HCT116 (cell line): ENCODE measurements at regions not wholly inside any gene's neighbourhood (a gene's known extent, or its start where the extent isn't known, plus 50 kb on each side); places are given as distances from the start of the nearest gene placed in this dataset.

ENCODE experiments used
- ATAC-seq: fragments of 200-7000 bp; cut with Tn5 transposase; 2 replicates; pipeline ENCODE4 v1.9.1; 2020; ENCODE audit warnings: mild to moderate bottlenecking, moderate library complexity
- BruUV-seq: library from RNA; stranded (reverse); fragments of 400-500 nt; replicated peaks from 2 replicates; lab custom pipeline; 2021; lab: Mats Ljungman, UMichigan
- CTCF ChIA-PET: fragments of 300-600 bp; sonication (Branson Sonifier 250); formaldehyde crosslinking; loops from one replicate; lab custom pipeline; 2021; ENCODE audit warnings: antibody characterized with exemption; lab: Charles Lee
- POLR2A ChIA-PET: fragments of 300-600, 350-600 bp; sonication (Branson Sonifier 250); formaldehyde crosslinking; loops from one replicate; lab custom pipeline; 2021; ENCODE audit warnings: antibody characterized with exemption; lab: Charles Lee
- RAD21 ChIA-PET, 2 experiments: fragments of 300-600 bp; sonication (Branson Sonifier 250); formaldehyde crosslinking; loops; one replicate each; lab custom pipeline; 2023; ENCODE audit warnings: low total read pairs in 2 of 2; ENCODE audit not compliant: uncharacterized antibody in 2 of 2, unreplicated experiment in 2 of 2, low non-redundant PET in 1 of 2; lab: Charles Lee
- DNase-seq: peaks from one replicate; pipeline ENCODE4 v3.0.0-alpha.2; 2010; ENCODE audit warnings: low read depth, low spot score
- H2AFZ ChIP-seq: fragments of 200-600 bp; shearing (Covaris generic), sonication (generic); 2 replicates; pipeline ENCODE4 v1.6.1; 2017; ENCODE audit warnings: low read depth, mixed run types, mixed read lengths, antibody characterized with exemption, low read length; ENCODE audit not compliant: poor library complexity, severe bottlenecking
- H3K27ac ChIP-seq: 2 replicates; pipeline ENCODE4 v1.5.1; 2012; ENCODE audit warnings: low read depth, low read length
- H3K27me3 ChIP-seq: fragments of 200-600 bp; sonication (generic); 2 replicates; pipeline ENCODE4 v1.6.1; 2016; ENCODE audit warnings: mixed run types, low read length, mixed read lengths; ENCODE audit not compliant: insufficient read depth
- H3K36me3 ChIP-seq, 2 experiments: fragments of 200-500 bp in 1 of 2; fragments of 200-600 bp in 1 of 2; sonication (Bioruptor generic) in 1 of 2; sonication (generic) in 1 of 2; 2 replicates each; pipeline versions ENCODE4 v1.5.1 to v1.6.1; 2014 to 2016; ENCODE audit warnings: low read length in 2 of 2, inconsistent platforms in 1 of 2, mixed read lengths in 1 of 2, mixed run types in 1 of 2; ENCODE audit not compliant: insufficient read depth in 2 of 2, control insufficient read depth in 1 of 2
- H3K4me1 ChIP-seq, 2 experiments: fragments of 200-600 bp in 1 of 2; sonication (generic) in 1 of 2; 2 replicates each; pipeline versions ENCODE4 v1.5.1 to v1.6.1; 2012 to 2017; ENCODE audit warnings: low read length in 2 of 2, inconsistent platforms in 1 of 2, mild to moderate bottlenecking in 1 of 2, mixed read lengths in 1 of 2, mixed run types in 1 of 2, moderate library complexity in 1 of 2; ENCODE audit not compliant: insufficient read depth in 2 of 2, control insufficient read depth in 1 of 2
- H3K4me2 ChIP-seq: fragments of 200-600 bp; sonication (generic); 2 replicates; pipeline ENCODE4 v1.6.1; 2017; ENCODE audit warnings: mixed run types, low read length, mixed read lengths
- H3K4me3 ChIP-seq, 2 experiments: fragments of 200-600 bp in 1 of 2; sonication (generic) in 1 of 2; replicated peaks in 1 of 2; 2 replicates each; pipeline ENCODE4 v1.5.1; 2011 to 2016; ENCODE audit warnings: low read length in 2 of 2, control low read depth in 1 of 2, low read depth in 1 of 2, mild to moderate bottlenecking in 1 of 2, mixed read lengths in 1 of 2, mixed run types in 1 of 2
- H3K79me2 ChIP-seq: fragments of 200-600 bp; sonication (generic); 2 replicates; pipeline ENCODE4 v1.6.1; 2017; ENCODE audit warnings: mild to moderate bottlenecking, mixed run types, low read length, moderate library complexity, mixed read lengths; ENCODE audit not compliant: insufficient read depth
- H3K9ac ChIP-seq: fragments of 200-600 bp; sonication (generic); 2 replicates; pipeline ENCODE4 v1.6.1; 2016; ENCODE audit warnings: low read length, mixed read lengths
- H3K9me2 ChIP-seq: fragments of 200-600 bp; sonication (generic), shearing (Covaris generic); 2 replicates; pipeline ENCODE4 v1.6.1; 2017; ENCODE audit warnings: mixed run types, mild to moderate bottlenecking, moderate library complexity; ENCODE audit not compliant: insufficient read depth
- H3K9me3 ChIP-seq, 2 experiments: fragments of 200-500 bp in 1 of 2; fragments of 200-600 bp in 1 of 2; sonication (Bioruptor generic) in 1 of 2; sonication (generic) in 1 of 2; 2 replicates each; pipeline ENCODE4 v1.6.1; 2014 to 2017; ENCODE audit warnings: low read length in 2 of 2, mixed read lengths in 2 of 2, inconsistent platforms in 1 of 2, low read depth in 1 of 2, mild to moderate bottlenecking in 1 of 2, mixed run types in 1 of 2, moderate library complexity in 1 of 2; ENCODE audit not compliant: control insufficient read depth in 1 of 2, insufficient read depth in 1 of 2
- H4K20me1 ChIP-seq: fragments of 200-600 bp; sonication (generic), shearing (Covaris generic); 2 replicates; pipeline ENCODE4 v1.6.1; 2017; ENCODE audit warnings: mixed run types, mild to moderate bottlenecking, moderate library complexity; ENCODE audit not compliant: insufficient read depth
- CEBPB ChIP-seq: IDR thresholded peaks from 2 replicates; pipeline ENCODE4 v1.6.1; 2012; ENCODE audit warnings: low read depth
- CTCF ChIP-seq, 3 experiments: fragments of 200-600 bp in 1 of 3; sonication (generic) in 1 of 3; IDR thresholded peaks in 2 of 3; conservative IDR thresholded peaks in 1 of 3; 2 replicates each; pipeline ENCODE4 v1.5.1; 2012 to 2017; ENCODE audit warnings: low read depth in 2 of 3, low read length in 2 of 3, antibody characterized with exemption in 1 of 3, borderline replicate concordance in 1 of 3, control low read depth in 1 of 3, mild to moderate bottlenecking in 1 of 3, mixed read lengths in 1 of 3, mixed run types in 1 of 3, moderate library complexity in 1 of 3; ENCODE audit not compliant: insufficient read depth in 1 of 3
- EGR1 ChIP-seq: IDR thresholded peaks from 2 replicates; pipeline ENCODE4 v1.6.1; 2012; ENCODE audit warnings: low read depth
- ELF1 ChIP-seq: IDR thresholded peaks from 2 replicates; pipeline ENCODE4 v1.6.1; 2012; ENCODE audit warnings: low read depth, borderline replicate concordance
- EZH2 ChIP-seq: fragments of 200-600 bp; sonication (generic); IDR thresholded peaks from 2 replicates; pipeline ENCODE4 v1.6.1; 2017; ENCODE audit warnings: antibody characterized with exemption, mixed run types
- EZH2phosphoT487 ChIP-seq: fragments of 200-600 bp; IDR thresholded peaks from 2 replicates; pipeline ENCODE4 v1.6.1; 2018; ENCODE audit warnings: antibody characterized with exemption, borderline replicate concordance
- MAX ChIP-seq: IDR thresholded peaks from 2 replicates; pipeline ENCODE4 v1.6.1; 2012
- POLR2A ChIP-seq: IDR thresholded peaks from 2 replicates; pipeline ENCODE4 v1.7.0; 2011; ENCODE audit warnings: borderline replicate concordance; ENCODE audit not compliant: insufficient read depth, insufficient read length; ENCODE audit errors: extremely low read depth
- RAD21 ChIP-seq: IDR thresholded peaks from 2 replicates; pipeline ENCODE4 v1.6.1; 2012; ENCODE audit warnings: low read depth, mild to moderate bottlenecking
- SP1 ChIP-seq: IDR thresholded peaks from 2 replicates; pipeline ENCODE4 v1.6.1; 2012; ENCODE audit warnings: low read depth
- SRF ChIP-seq: IDR thresholded peaks from 2 replicates; pipeline ENCODE4 v1.6.1; 2012; ENCODE audit warnings: low read depth
- TCF7L2 ChIP-seq: IDR thresholded peaks from 2 replicates; pipeline ENCODE4 v1.7.0; 2011; ENCODE audit warnings: borderline replicate concordance, inconsistent platforms; ENCODE audit not compliant: insufficient read depth, insufficient read length; ENCODE audit errors: extremely low read depth
- ZBTB33 ChIP-seq: IDR thresholded peaks from 2 replicates; pipeline ENCODE4 v1.6.1; 2011; ENCODE audit warnings: mild to moderate bottlenecking, low read length, moderate library complexity; ENCODE audit not compliant: insufficient replicate concordance; ENCODE audit errors: extremely low read depth
- ZFX ChIP-seq: fragments of 450-650 bp; IDR thresholded peaks from 2 replicates; pipeline ENCODE4 v1.6.1; 2017
- ZNF274 ChIP-seq: fragments of 200-500 bp; sonication (Bioruptor generic); IDR thresholded peaks from 2 replicates; pipeline ENCODE4 v1.6.1; 2014; ENCODE audit warnings: mild to moderate bottlenecking, low read depth, low read length, inconsistent platforms
- intact Hi-C: fragments of 100-400 bp; cut with micrococcal nuclease; formaldehyde crosslinking; loops from 2 replicates; pipeline ENCODE4 v1.10.0; 2022
- TF ChIP-seq, protein P1 (sequence below): IDR thresholded peaks from 2 replicates; pipeline ENCODE4 v1.6.1; 2012; ENCODE audit warnings: low read depth

DNA sequence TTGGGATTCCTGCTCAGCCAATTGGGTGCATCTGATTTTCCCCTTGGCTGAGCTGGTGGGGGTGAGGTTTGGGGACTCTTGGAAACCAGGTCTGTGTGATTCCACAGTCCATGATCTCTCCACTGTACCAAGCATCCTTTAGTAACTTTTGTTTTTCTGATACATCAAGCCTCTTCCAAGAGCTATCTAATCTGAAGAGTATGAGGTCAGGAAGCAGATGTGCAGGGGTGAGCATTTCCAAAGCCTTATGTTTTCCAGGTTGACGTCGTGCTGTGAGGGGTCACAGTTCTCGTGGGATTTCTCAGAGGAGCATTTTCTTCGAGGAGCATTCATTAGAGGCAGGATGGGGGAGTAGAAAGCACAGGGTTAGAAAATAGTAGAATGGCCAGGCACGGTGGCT, 95.3 kb downstream of the KLF4 start:
- ChIA-PET CTCF (no interaction called here), POLR2A (no interaction called here), RAD21 (no interaction called here)
- DNase-seq (no peak), ATAC-seq (no peak)
- no peaks in the 10 kb centered on the region for H3K36me3 ChIP-seq
- no peaks in the 10 kb centered on the region for H3K79me2 ChIP-seq
- no peaks in the 10 kb centered on the region for H3K27me3 ChIP-seq
- H3K9ac ChIP-seq = no peak overlapping the region
- no peaks in the 10 kb centered on the region for H3K9me3 ChIP-seq
- H3K4me3 ChIP-seq = no peak overlapping the region
- no peak for TF ChIP-seq CEBPB
- TF ChIP-seq ZFX = no peak
- TF ChIP-seq, protein P1, sequence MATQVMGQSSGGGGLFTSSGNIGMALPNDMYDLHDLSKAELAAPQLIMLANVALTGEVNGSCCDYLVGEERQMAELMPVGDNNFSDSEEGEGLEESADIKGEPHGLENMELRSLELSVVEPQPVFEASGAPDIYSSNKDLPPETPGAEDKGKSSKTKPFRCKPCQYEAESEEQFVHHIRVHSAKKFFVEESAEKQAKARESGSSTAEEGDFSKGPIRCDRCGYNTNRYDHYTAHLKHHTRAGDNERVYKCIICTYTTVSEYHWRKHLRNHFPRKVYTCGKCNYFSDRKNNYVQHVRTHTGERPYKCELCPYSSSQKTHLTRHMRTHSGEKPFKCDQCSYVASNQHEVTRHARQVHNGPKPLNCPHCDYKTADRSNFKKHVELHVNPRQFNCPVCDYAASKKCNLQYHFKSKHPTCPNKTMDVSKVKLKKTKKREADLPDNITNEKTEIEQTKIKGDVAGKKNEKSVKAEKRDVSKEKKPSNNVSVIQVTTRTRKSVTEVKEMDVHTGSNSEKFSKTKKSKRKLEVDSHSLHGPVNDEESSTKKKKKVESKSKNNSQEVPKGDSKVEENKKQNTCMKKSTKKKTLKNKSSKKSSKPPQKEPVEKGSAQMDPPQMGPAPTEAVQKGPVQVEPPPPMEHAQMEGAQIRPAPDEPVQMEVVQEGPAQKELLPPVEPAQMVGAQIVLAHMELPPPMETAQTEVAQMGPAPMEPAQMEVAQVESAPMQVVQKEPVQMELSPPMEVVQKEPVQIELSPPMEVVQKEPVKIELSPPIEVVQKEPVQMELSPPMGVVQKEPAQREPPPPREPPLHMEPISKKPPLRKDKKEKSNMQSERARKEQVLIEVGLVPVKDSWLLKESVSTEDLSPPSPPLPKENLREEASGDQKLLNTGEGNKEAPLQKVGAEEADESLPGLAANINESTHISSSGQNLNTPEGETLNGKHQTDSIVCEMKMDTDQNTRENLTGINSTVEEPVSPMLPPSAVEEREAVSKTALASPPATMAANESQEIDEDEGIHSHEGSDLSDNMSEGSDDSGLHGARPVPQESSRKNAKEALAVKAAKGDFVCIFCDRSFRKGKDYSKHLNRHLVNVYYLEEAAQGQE = no peak
- TF ChIP-seq POLR2A = no peak
- no peak for TF ChIP-seq TCF7L2
- TF ChIP-seq EZH2phosphoT487 = no peak
- TF ChIP-seq EZH2 = no peak
- no peak for TF ChIP-seq MAX
- no peak for TF ChIP-seq CTCF (IDR thresholded peaks at IDR 0.05 in 2 of 3, conservative IDR thresholded peaks at IDR 0.05 in 1 of 3; ENCODE audit: borderline replicate concordance in 1 of 3, insufficient read depth in 1 of 3, low read depth in 2 of 3, low read length in 2 of 3)
- no peak for TF ChIP-seq ELF1
- TF ChIP-seq SRF = no peak
- TF ChIP-seq ZBTB33 = no peak
- TF ChIP-seq ZNF274 = no peak
- no peak for TF ChIP-seq EGR1
- no peak for TF ChIP-seq SP1
- TF ChIP-seq RAD21 = no peak
- no peak overlapping the region for H3K27ac ChIP-seq
- intact Hi-C loops = no loop called here
- H2AFZ ChIP-seq = no peak overlapping the region
- H3K4me1 ChIP-seq = peaks cover 0 to 12% of the 10 kb centered on the region in 2 experiments; a peak in 2 of 4 replicates
- H4K20me1 ChIP-seq = no peaks in the 10 kb centered on the region
- H3K9me2 ChIP-seq = no peaks in the 10 kb centered on the region
- H3K4me2 ChIP-seq = no peak overlapping the region
- BruUV-seq = no TSS peak
